Stimulated activated CD8-positive, alpha-beta memory T cell treated with anti-CD3 and anti-CD28 coated beads, Interleukin-12 subunit alpha, Interleukin-12 subunit beta, amount 100 ng/mL, for 4 hours (primary cell): ENCODE measurements at regions not wholly inside any gene's neighbourhood (a gene's known extent, or its start where the extent isn't known, plus 50 kb on each side); places are given as distances from the start of the nearest gene placed in this dataset.
"Not testable (repeated sequence)": the region's sequence is repeated elsewhere in the genome, so short reads cannot be mapped to it uniquely, and the experiment has no call there.

Experiments used
- DNase-seq: peaks from one replicate; pipeline ENCODE4 v3.0.0-alpha.2; 2020; ENCODE audit warnings: low read depth

- DNase-seq, result no peak
These were observed 74.5 kb upstream of the GRK3 start for GRCh38 chr22:25489947-25490346.

- DNase-seq, result no peak
These were observed 73.6 kb upstream of the GRK3 start for GRCh38 chr22:25490896-25491295.

GRCh38 chr22:25492162-25492561 lies 72.3 kb upstream of the GRK3 start:
- no peak for DNase-seq

- DNase-seq, result no peak
These were observed 71.4 kb upstream of the GRK3 start for GRCh38 chr22:25492841-25493734.

GRCh38 chr22:25493794-25494193 lies 70.7 kb upstream of the GRK3 start:
- no peak for DNase-seq

- DNase-seq, result no peak
These were observed 69.7 kb upstream of the GRK3 start for GRCh38 chr22:25494774-25495173.

- no peak for DNase-seq
These were observed 69.2 kb upstream of the GRK3 start for GRCh38 chr22:25495285-25495684.

- DNase-seq, result no peak
These were observed 67.9 kb upstream of the GRK3 start for GRCh38 chr22:25496396-25497064.

GRCh38 chr22:25497181-25497641 lies 67.3 kb upstream of the GRK3 start:
- no peak for DNase-seq

- no peak for DNase-seq
These were observed 66.8 kb upstream of the GRK3 start for GRCh38 chr22:25497716-25498115.

- not testable (repeated sequence) for DNase-seq
These were observed 63.8 kb upstream of the GRK3 start for GRCh38 chr22:25500671-25501070.

- not testable (repeated sequence) for DNase-seq
These were observed 60.5 kb upstream of the GRK3 start for GRCh38 chr22:25504017-25504416.

GRCh38 chr22:25508161-25508560 lies 56.3 kb upstream of the GRK3 start:
- no peak for DNase-seq

GRCh38 chr22:25508761-25509321 lies 55.6 kb upstream of the GRK3 start:
- DNase-seq, result no peak

GRCh38 chr22:25509374-25509791 lies 55.1 kb upstream of the GRK3 start:
- DNase-seq, result no peak

GRCh38 chr22:25510876-25511275 lies 53.6 kb upstream of the GRK3 start:
- DNase-seq, result no peak

GRCh38 chr22:25511725-25512124 lies 52.8 kb upstream of the GRK3 start:
- no peak for DNase-seq

- DNase-seq, result no peak
These were observed 49.9 kb upstream of the GRK3 start for GRCh38 chr22:25514436-25515180.
